ENCODE measurements at regions not wholly inside any gene's neighbourhood (a gene's known extent, or its start where the extent isn't known, plus 50 kb on each side); places are given as distances from the start of the nearest gene placed in this dataset.
A peak's percentile ranks its signal among the peaks of the same experiment; 100 is the strongest.
"Not testable (repeated sequence)": the region's sequence is repeated elsewhere in the genome, so short reads cannot be mapped to it uniquely, and the experiment has no call there.

- DNase-seq, result no peak
- peaks cover 2 to 13% (median 5%) of the 10 kb centered on the region in 3 donors for H3K27me3 Mint-ChIP-seq (ENCODE audit: low read depth in 3 of 3)
- H3K36me3 Mint-ChIP-seq, result no peaks in the 10 kb centered on the region
- peaks cover 3 to 7% of the 10 kb centered on the region in 2 donors for H3K4me1 Mint-ChIP-seq
- no peaks in the 10 kb centered on the region for H3K9me3 Mint-ChIP-seq
- no peak overlapping the region for H3K27ac Mint-ChIP-seq
- H3K4me3 Mint-ChIP-seq, result no peak overlapping the region
These were observed 58.4 kb upstream of the NEIL3 start for GRCh38 chr4:177251237-177251636.

GRCh38 chr4:177255359-177255758 lies 54.3 kb upstream of the NEIL3 start:
- H3K4me3 Mint-ChIP-seq, result no peak overlapping the region
- no peak overlapping the region for H3K27ac Mint-ChIP-seq

DNA sequence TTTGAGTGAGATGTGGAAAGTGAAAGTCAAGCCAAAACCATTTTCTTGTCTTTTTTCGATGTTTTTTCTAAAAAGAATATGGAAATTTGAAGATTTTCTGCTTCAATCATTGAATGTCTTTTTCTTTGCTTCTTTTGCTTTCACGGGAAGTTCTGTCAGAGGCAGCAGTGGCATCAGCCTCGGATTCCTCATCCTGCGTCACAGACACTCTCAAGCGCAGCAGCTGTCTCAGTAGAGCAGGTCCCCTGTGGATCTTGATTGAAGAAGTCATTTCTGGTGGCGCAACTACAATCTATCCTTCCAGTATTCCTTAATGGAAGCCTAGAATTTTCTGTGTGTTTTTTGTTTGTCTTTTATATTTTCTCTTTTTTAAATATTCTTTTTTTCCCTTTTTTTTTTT lies 52.7 kb upstream of the NEIL3 start:
- no peak for DNase-seq
- peak overlapping the region in 1 of 6 donors; percentile 52 for H3K27ac Mint-ChIP-seq
- H3K36me3 Mint-ChIP-seq, result no peaks in the 10 kb centered on the region
- no peak overlapping the region for H3K4me3 Mint-ChIP-seq
- H3K9me3 Mint-ChIP-seq, result peaks cover 0 to 1% (median 0%) of the 10 kb centered on the region in 6 donors
- peaks cover 0 to 2% (median 2%) of the 10 kb centered on the region in 3 donors for H3K27me3 Mint-ChIP-seq (ENCODE audit: low read depth in 3 of 3)
- no peaks in the 10 kb centered on the region for H3K4me1 Mint-ChIP-seq

More at GRCh38 chr4:177255359-177255758, 54.3 kb upstream of the NEIL3 start:
- Mint-ChIP-seq H3K27me3 (ENCODE audit: low read depth in 3 of 3) (peaks cover 0 to 4% (median 0%) of the 10 kb centered on the region in 3 donors), H3K36me3 (no peaks in the 10 kb centered on the region), H3K4me1 (peaks cover 0 to under 1% of the 10 kb centered on the region in 2 donors), H3K9me3 (no peaks in the 10 kb centered on the region)
- no peak for DNase-seq

DNA sequence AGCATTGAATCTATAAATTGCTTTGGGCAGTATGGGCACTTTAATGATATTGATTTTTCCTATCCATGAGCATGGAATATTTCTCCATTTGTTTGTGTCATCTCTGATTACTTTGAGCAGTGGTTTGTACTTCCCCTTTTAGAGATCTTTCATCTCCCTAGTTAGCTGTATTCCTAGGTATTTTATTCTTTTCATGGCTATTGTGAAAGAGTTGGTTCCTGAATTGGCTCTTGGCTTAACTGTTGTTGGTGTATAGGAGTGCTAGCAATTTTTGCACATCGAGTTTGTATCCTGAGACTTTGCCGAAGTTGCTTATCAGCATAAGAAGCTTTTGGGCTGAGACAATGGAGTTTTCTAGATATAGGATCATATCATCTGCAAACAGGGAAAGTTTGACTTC lies 50.2 kb upstream of the NEIL3 start:
- DNase-seq; H3K27ac Mint-ChIP-seq; H3K4me3 Mint-ChIP-seq; H3K27me3 Mint-ChIP-seq (ENCODE audit: low read depth in 3 of 3); H3K9me3 Mint-ChIP-seq; H3K36me3 Mint-ChIP-seq; H3K4me1 Mint-ChIP-seq: not testable (repeated sequence)
